Trophoblast cell (in vitro differentiated cells and primary cell): ENCODE measurements at regions not wholly inside any gene's neighbourhood (a gene's known extent, or its start where the extent isn't known, plus 50 kb on each side); places are given as distances from the start of the nearest gene placed in this dataset.

Source experiments
- DNase-seq, 2 donors: peaks; one replicate each; pipeline ENCODE4 v3.0.0-alpha.2; 2016
- H2AFZ ChIP-seq: 2 replicates; pipeline ENCODE4 v1.6.1; 2013; ENCODE audit warnings: low read length, moderate library complexity, mild to moderate bottlenecking; ENCODE audit not compliant: insufficient read depth, poor library complexity
- H2AK5ac ChIP-seq: 2 replicates; pipeline ENCODE4 v1.6.1; 2013; ENCODE audit warnings: mild to moderate bottlenecking, low read length
- H2BK120ac ChIP-seq: 2 replicates; pipeline ENCODE4 v1.6.1; 2013; ENCODE audit warnings: low read length, mild to moderate bottlenecking, moderate library complexity; ENCODE audit not compliant: insufficient read depth, poor library complexity
- H2BK12ac ChIP-seq: 2 replicates; pipeline ENCODE4 v1.6.1; 2013; ENCODE audit warnings: mild to moderate bottlenecking, low read length, moderate library complexity
- H2BK5ac ChIP-seq: 2 replicates; pipeline ENCODE4 v1.6.1; 2013; ENCODE audit warnings: low read length, low read depth, moderate library complexity, mild to moderate bottlenecking; ENCODE audit not compliant: poor library complexity
- H3K14ac ChIP-seq: 2 replicates; pipeline ENCODE4 v1.6.1; 2013; ENCODE audit warnings: mild to moderate bottlenecking, low read length
- H3K18ac ChIP-seq: 2 replicates; pipeline ENCODE4 v1.6.1; 2013; ENCODE audit warnings: mild to moderate bottlenecking, low read length
- H3K23ac ChIP-seq: 2 replicates; pipeline ENCODE4 v1.6.1; 2013; ENCODE audit warnings: low read length
- H3K27ac ChIP-seq: 2 replicates; pipeline ENCODE4 v1.5.1; 2013; ENCODE audit warnings: low read depth, mild to moderate bottlenecking, inconsistent platforms, low read length, moderate library complexity
- H3K27me3 ChIP-seq: 2 replicates; pipeline ENCODE4 v1.6.1; 2013; ENCODE audit warnings: inconsistent platforms, mild to moderate bottlenecking, low read length, moderate library complexity; ENCODE audit not compliant: insufficient read depth
- H3K36me3 ChIP-seq, 2 experiments: 1 replicate in 1 of 2; 2 replicates in 1 of 2; pipeline ENCODE4 v1.6.1; 2013; ENCODE audit warnings: low read length in 2 of 2, mild to moderate bottlenecking in 2 of 2, moderate library complexity in 1 of 2; ENCODE audit not compliant: insufficient read depth in 2 of 2, control insufficient read depth in 1 of 2
- H3K4ac ChIP-seq: 2 replicates; pipeline ENCODE4 v1.6.1; 2013; ENCODE audit warnings: low read depth, mild to moderate bottlenecking, low read length, moderate library complexity
- H3K4me1 ChIP-seq, 2 experiments: 1 replicate in 1 of 2; 2 replicates in 1 of 2; pipeline ENCODE4 v1.6.1; 2013; ENCODE audit warnings: low read length in 2 of 2, mild to moderate bottlenecking in 2 of 2, moderate library complexity in 1 of 2; ENCODE audit not compliant: insufficient read depth in 2 of 2, control insufficient read depth in 1 of 2
- H3K4me2 ChIP-seq: 2 replicates; pipeline ENCODE4 v1.6.1; 2013; ENCODE audit warnings: inconsistent platforms, mild to moderate bottlenecking, low read length, moderate library complexity
- H3K4me3 ChIP-seq: 2 replicates; pipeline ENCODE4 v1.5.1; 2013; ENCODE audit warnings: mild to moderate bottlenecking, low read depth, low read length, inconsistent platforms
- H3K79me1 ChIP-seq: one replicate; pipeline ENCODE4 v1.6.1; 2013; ENCODE audit warnings: low read length
- H3K79me2 ChIP-seq: 2 replicates; pipeline ENCODE4 v1.6.1; 2013; ENCODE audit warnings: low read length, mild to moderate bottlenecking; ENCODE audit not compliant: control insufficient read depth, insufficient read depth, poor library complexity
- H3K9ac ChIP-seq: 2 replicates; pipeline ENCODE4 v1.6.1; 2013; ENCODE audit warnings: mild to moderate bottlenecking, low read length
- H3K9me3 ChIP-seq: 2 replicates; pipeline ENCODE4 v1.6.1; 2013; ENCODE audit warnings: low read depth, mild to moderate bottlenecking, control low read depth, inconsistent platforms, low read length; ENCODE audit not compliant: insufficient read depth
- H4K12ac ChIP-seq: 2 replicates; pipeline ENCODE4 v1.6.1; 2013; ENCODE audit warnings: low read depth, mild to moderate bottlenecking, low read length, moderate library complexity
- H4K8ac ChIP-seq: 2 replicates; pipeline ENCODE4 v1.6.1; 2013; ENCODE audit warnings: low read depth, mild to moderate bottlenecking, low read length, moderate library complexity
- H4K91ac ChIP-seq: one replicate; pipeline ENCODE4 v1.6.1; 2013; ENCODE audit warnings: low read depth, mild to moderate bottlenecking, low read length, moderate library complexity
- WGBS: extraction: QIAGEN DNeasy Blood & Tissue Kit; methylation state at CpG from one replicate; pipeline ENCODE4 v1.1.7; 2013; ENCODE audit warnings: missing lambda C conversion rate; ENCODE audit not compliant: insufficient read length, insufficient coverage; ENCODE audit errors: extremely low coverage; 5-methylcytosine and 5-hydroxymethylcytosine counted together

GRCh38 chr2:139237023-139237422 lies 456.8 kb upstream of the NXPH2 start:
- Histone ChIP-seq H2AK5ac (no peak overlapping the region), H3K79me2 (no peaks in the 10 kb centered on the region), H2BK12ac (no peak overlapping the region), H3K27ac (no peak overlapping the region), H3K9ac (no peak overlapping the region), H4K91ac (no peak overlapping the region), H3K27me3 (no peaks in the 10 kb centered on the region), H3K4me2 (no peak overlapping the region), H4K12ac (no peak overlapping the region), H3K36me3 (no peaks in the 10 kb centered on the region), H3K4me1 (no peaks in the 10 kb centered on the region), H2AFZ (no peak overlapping the region), H4K8ac (no peak overlapping the region), H2BK120ac (no peak overlapping the region), H3K4ac (no peak overlapping the region), H3K18ac (no peak overlapping the region), H3K79me1 (no peaks in the 10 kb centered on the region), H2BK5ac (no peak overlapping the region), H3K9me3 (no peaks in the 10 kb centered on the region), H3K23ac (no peak overlapping the region), H3K14ac (no peak overlapping the region), H3K4me3 (no peak overlapping the region)
- DNase-seq: no peak
- no CpG with 5 or more reads among the region's 3 CpGs for WGBS

GRCh38 chr2:139230881-139231280 lies 450.7 kb upstream of the NXPH2 start:
- H3K4me3 ChIP-seq: no peak overlapping the region
- no peak for DNase-seq

GRCh38 chr2:139228276-139228675 lies 448.1 kb upstream of the NXPH2 start:
- no CpG with 5 or more reads among the region's 2 CpGs for WGBS
- no peak overlapping the region for H3K14ac ChIP-seq
- H3K36me3 ChIP-seq: no peaks in the 10 kb centered on the region
- H3K27me3 ChIP-seq: no peaks in the 10 kb centered on the region
- H3K4me2 ChIP-seq: no peak overlapping the region
- no peak overlapping the region for H3K9ac ChIP-seq
- no peaks in the 10 kb centered on the region for H3K79me1 ChIP-seq
- H2AK5ac ChIP-seq: no peak overlapping the region
- no peak for DNase-seq
- no peak overlapping the region for H3K23ac ChIP-seq
- no peak overlapping the region for H2BK120ac ChIP-seq
- no peaks in the 10 kb centered on the region for H3K4me1 ChIP-seq
- no peak overlapping the region for H3K4ac ChIP-seq
- no peak overlapping the region for H2BK5ac ChIP-seq
- H4K12ac ChIP-seq: no peak overlapping the region
- no peak overlapping the region for H2AFZ ChIP-seq
- no peak overlapping the region for H3K27ac ChIP-seq
- H3K9me3 ChIP-seq: no peaks in the 10 kb centered on the region
- H3K18ac ChIP-seq: no peak overlapping the region
- H2BK12ac ChIP-seq: no peak overlapping the region
- no peak overlapping the region for H4K8ac ChIP-seq
- H3K79me2 ChIP-seq: no peaks in the 10 kb centered on the region
- no peak overlapping the region for H3K4me3 ChIP-seq
- no peak overlapping the region for H4K91ac ChIP-seq

More at GRCh38 chr2:139230881-139231280, 450.7 kb upstream of the NXPH2 start:
- Histone ChIP-seq H3K79me1 (no peaks in the 10 kb centered on the region), H3K9me3 (no peaks in the 10 kb centered on the region), H3K23ac (no peak overlapping the region), H4K91ac (no peak overlapping the region), H4K8ac (no peak overlapping the region), H2AK5ac (no peak overlapping the region), H3K79me2 (no peaks in the 10 kb centered on the region), H3K4me1 (no peaks in the 10 kb centered on the region), H3K9ac (no peak overlapping the region), H2AFZ (no peak overlapping the region), H3K18ac (no peak overlapping the region), H3K27me3 (no peaks in the 10 kb centered on the region), H2BK120ac (no peak overlapping the region), H2BK5ac (no peak overlapping the region), H2BK12ac (no peak overlapping the region), H3K36me3 (no peaks in the 10 kb centered on the region), H3K27ac (no peak overlapping the region), H3K4ac (no peak overlapping the region), H3K14ac (no peak overlapping the region), H3K4me2 (no peak overlapping the region), H4K12ac (no peak overlapping the region)
- no CpG with 5 or more reads among the region's 5 CpGs for WGBS

GRCh38 chr2:139225961-139226360 lies 445.8 kb upstream of the NXPH2 start:
- H3K9me3 ChIP-seq: no peaks in the 10 kb centered on the region
- H2AK5ac ChIP-seq: no peak overlapping the region
- H3K36me3 ChIP-seq: no peaks in the 10 kb centered on the region
- no peak overlapping the region for H3K23ac ChIP-seq
- no peak overlapping the region for H4K91ac ChIP-seq
- no peaks in the 10 kb centered on the region for H3K4me1 ChIP-seq
- no peak overlapping the region for H3K4me2 ChIP-seq
- no peak overlapping the region for H3K4me3 ChIP-seq
- H3K4ac ChIP-seq: no peak overlapping the region
- no peak overlapping the region for H3K9ac ChIP-seq
- H2BK5ac ChIP-seq: no peak overlapping the region
- no peak for DNase-seq
- no peak overlapping the region for H4K12ac ChIP-seq
- no peak overlapping the region for H3K27ac ChIP-seq
- no peak overlapping the region for H2BK120ac ChIP-seq
- no CpG with 5 or more reads among the region's 2 CpGs for WGBS
- no peak overlapping the region for H3K18ac ChIP-seq
- H3K79me2 ChIP-seq: no peaks in the 10 kb centered on the region
- no peaks in the 10 kb centered on the region for H3K79me1 ChIP-seq
- H2AFZ ChIP-seq: no peak overlapping the region
- H2BK12ac ChIP-seq: no peak overlapping the region
- no peak overlapping the region for H4K8ac ChIP-seq
- H3K14ac ChIP-seq: no peak overlapping the region
- no peaks in the 10 kb centered on the region for H3K27me3 ChIP-seq
